HG03378 (cell line): ENCODE measurements at regions not wholly inside any gene's neighbourhood (a gene's known extent, or its start where the extent isn't known, plus 50 kb on each side); places are given as distances from the start of the nearest gene placed in this dataset.
"Not testable (repeated sequence)": the region's sequence is repeated elsewhere in the genome, so short reads cannot be mapped to it uniquely, and the experiment has no call there.

ENCODE experiments used
- ATAC-seq: cut with Tn5 transposase; IDR thresholded peaks from one replicate; pipeline ENCODE4 v1.9.1; 2021; ENCODE audit warnings: mild to moderate bottlenecking, moderate library complexity; ENCODE audit not compliant: unreplicated experiment

DNA sequence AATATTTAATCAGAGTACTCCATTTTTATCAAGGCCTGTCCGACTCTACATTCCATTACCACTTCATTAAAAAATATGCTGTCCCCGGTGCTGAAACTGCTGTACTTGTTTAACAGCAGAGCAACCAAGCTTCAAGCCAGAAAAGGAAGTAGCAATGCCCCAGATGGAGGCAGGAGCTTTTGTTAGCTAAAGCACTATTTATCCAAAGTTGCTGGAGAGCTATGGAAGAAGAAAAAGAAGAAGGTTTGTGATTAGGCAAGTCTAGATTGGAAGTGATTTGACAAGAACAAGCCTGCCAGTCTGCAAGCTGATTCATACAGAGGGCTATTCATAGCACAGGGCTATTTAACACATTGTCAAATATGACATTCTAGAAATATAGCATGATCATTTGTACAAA lies 160.9 kb upstream of the SPTLC3 start:
- ATAC-seq: no peak

DNA sequence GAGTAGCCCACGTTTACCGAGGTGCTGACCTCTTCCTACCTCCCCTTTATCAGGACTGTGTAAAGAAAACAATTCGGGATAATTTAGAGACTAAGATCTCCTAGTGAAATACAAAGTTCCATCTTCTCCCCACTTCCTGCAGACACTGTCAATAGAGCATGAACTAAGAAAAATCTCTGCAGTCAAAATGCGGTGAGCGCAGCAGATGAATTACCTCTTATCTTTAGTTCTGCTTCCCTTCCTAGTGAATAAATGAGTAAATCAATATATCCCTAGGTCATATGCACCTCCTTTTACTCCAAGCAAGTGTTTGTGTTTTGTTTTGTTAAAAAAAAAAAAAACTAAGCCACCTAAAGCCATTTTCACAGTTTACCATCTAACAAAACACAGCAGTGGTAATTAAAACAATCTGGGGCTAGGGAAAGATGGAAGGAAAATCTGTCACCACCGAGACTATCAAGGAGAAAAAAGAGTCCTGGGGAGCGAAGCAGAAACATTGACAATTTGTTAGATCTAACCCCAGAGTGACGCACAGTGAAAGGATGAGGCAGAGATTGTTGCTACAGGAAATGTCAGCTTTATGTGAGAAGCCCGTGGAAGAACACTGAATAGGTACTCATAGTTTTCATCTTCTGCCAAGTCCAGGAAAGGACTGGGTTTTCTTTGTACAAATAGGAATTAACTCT lies 159.4 kb upstream of the SPTLC3 start:
- ATAC-seq: no peak

DNA sequence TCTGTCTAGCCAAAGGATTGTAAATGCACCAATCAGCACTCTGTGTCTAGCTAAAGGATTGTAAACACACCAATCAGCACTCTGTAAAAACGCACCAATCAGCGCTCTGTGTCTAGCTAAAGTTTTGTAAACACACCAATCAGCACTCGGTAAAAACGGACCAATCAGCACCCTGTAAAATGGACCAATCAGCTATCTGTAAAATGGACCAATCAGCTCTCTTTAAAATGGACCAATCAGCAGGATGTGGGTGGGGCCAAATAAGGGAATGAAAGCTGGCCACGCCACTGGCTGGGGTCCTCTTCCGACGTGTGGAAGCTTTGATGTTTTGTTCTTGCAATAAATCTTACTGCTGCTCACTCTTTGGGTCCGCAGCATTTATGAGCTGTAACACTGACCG lies 151.1 kb upstream of the SPTLC3 start:
- ATAC-seq: not testable (repeated sequence)

DNA sequence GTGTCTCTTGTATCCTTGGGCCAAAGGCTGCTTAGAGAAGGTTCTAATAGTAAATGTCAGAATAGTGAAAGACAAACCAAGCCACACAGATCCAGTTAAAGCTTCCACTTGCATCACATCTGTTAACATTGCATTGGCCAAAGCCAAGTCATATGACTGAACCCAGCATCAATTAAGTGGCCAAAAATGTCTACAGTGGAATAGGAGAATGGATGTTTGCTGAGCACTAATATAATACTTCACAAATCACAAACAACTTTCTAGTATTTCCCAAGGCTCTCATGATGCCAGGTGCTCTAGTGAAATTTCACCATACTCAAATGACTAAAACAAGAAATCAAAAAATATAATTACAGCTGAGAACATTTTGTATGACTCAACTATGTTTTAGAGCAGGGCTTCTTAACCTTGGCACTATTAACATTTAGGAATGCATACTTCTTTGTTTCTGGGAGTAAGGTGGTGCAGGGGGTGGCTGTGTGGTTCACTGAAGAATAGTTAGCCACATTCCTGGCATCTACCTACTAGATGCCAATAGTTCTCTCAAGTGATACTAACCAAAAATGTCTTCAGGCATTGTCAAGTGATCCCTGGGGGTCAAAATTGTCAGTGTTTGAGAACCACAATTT lies 148.0 kb upstream of the SPTLC3 start:
- no peak for ATAC-seq

DNA sequence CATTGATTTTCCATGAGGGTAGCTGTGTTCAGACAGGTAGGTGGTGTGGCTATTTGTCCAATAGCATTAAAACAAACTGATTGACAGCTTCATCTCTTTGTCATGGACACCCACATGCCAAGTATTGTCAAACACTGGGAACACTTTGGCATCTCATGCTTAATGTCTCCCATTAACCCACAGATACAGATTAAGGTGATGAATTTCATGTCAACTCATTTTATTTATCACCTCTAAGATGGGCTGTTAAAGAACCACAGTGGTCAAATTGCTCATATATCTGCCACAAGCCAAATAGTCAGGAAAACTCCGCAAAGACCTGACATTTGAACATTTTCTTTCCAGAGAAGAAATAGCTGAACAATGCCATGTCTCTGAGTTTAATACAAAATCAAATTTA lies 139.1 kb upstream of the SPTLC3 start:
- no peak for ATAC-seq

DNA sequence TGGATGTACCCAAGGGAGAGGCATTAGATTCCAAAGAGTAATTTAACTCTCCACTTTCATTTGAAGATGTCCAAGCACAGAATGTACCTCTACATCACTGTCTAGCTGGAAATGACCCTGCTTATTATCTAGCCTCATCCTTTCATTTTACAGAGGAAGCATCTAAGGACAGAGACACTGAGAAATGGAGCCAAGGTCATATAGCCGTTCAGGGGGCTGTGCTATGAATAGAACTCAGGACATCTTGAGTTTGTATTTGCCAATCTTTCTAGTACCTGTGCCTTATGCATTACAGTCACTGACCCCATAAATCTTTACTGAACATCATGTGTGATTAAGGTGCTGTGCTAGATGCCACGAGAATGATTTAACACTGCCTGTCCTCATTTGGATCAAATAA lies 138.2 kb upstream of the SPTLC3 start:
- ATAC-seq: no peak

DNA sequence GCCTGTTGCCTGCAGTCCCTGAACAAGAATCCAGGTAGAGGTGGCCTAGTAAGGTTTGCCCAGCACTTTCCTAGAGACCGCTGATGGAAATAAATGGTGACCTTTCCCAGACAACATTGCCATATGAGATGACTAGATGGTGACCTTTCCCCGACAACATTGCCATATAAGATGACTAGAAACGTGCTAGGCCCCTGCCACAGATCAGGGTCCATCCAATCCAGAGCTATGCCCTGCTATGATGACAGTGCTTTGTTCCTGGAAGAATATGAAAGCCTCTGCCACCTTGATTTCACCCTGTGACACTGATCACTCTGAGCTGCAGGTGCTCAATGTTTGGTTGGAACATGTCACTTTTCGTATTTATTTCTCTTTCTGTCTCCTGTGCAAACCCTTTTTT lies 133.8 kb upstream of the SPTLC3 start:
- no peak for ATAC-seq

DNA sequence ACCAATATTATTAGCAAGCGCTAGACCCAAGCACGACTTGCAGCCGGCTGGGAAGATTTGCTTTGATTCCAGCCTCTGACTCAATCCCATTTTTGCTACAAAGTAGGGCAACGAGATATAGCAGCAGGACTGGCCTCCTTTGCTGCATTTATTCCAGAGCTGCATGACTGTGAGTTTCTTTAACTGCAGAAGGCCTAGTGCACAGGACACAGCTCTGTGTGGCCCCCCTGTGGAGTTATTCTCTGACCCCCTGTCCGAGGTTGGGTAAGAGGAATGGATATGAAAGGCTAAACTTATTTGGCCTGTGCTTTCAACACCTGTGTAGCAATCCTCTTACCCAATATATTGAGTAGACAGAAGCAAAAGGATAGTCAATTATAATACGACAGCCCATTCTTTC lies 133.3 kb upstream of the SPTLC3 start:
- no peak for ATAC-seq

DNA sequence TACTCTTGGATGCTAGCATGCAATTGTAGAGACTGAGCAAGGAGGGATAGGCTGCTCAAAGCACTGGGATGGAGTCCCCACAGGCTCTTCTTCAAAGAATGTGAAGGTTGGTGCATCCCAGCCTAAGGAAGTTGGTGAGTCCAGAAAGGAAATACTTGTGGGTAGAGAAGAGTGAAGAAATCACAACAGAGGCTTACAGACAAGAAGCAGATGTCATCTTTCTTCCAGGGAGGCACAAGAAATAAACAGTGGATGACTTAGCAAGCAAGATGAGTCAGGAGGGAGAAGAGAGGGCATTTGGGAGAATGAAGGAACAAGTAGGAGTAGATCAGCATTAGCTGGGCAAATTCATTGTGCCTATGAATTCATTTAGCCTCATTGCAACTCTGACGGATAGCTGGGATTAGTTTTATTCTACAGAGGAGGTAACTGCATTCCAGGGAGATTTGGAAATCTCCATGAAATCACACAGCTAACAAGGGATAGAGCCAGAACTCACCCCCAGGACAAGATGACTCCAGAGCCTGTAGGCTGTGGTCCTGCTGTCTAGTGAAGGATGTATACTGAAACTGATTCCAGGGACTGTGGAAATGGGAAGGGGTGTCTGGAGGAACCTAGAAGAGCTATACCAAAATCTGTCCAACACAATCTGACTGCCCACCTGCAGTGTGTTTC lies 125.8 kb upstream of the SPTLC3 start:
- no peak for ATAC-seq

DNA sequence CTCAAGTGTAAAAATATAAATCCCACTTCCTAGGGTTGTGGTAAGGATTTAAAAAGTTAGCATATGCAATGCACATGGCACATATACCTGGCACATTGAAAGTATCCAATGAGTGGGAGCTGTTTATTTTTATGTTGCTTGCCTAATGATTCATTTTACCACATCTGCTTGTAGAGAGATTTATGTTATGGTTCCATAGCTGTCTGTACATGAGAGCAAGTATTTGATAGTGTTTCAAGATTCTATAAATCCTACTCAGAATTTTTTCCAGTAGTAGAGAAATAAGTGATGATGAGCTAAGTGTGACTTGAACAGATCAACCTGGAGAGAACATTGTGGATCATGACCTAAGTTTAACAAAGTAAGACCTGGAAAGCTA lies 125.3 kb upstream of the SPTLC3 start:
- ATAC-seq: no peak

DNA sequence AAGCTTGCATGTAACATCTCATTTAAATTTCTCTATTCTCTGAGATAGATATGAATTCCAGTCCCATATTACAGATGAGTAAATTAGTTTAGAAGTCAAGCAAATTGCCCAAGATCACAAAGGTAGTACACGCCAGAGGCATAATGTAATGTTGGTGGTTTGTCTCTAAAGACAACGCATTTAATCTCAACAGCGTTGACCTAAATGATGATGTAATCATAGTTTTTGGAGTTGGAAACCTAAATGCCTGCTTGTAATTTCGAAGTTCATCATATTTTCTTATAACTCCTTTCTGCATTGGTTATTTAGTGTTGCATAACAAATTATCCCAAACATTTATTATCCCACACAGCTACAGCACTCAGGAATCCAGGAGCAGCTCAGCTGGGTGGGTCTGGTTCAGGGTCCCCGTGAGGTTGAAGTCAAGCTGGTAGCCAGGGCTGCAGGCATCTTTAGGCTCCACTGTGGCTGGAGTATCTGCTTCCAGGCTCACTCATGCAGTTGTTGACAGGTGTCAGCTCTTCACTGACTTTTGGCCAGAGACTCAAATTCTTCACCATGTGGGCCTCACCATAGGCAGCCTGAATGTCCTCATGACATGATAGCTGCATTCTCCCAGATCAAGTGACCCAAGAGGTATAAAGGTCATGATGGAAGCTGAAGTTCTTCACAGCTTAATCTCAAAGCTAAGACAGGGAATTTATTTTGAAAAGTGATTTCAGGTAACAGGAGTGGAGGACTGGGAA lies 122.0 kb upstream of the SPTLC3 start:
- no peak for ATAC-seq

DNA sequence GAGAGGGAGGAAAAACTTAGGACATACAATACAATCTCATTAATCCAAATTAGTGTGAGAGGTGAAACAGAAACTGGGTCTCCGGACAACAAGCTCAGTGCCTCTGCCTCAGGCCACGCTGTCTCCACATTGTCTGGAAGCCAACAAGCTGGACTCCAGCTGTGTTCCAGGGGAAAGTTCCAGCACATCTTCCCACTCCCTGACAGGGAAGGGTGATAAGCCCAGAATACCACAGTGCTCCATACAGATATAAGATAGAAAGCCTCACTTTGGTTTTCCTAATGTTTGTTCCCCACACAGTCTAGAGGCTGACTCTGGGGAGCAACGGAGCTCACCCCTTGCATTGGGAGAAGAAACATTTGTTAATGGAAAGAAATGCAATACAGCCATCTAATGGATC lies 117.1 kb upstream of the SPTLC3 start:
- no peak for ATAC-seq

DNA sequence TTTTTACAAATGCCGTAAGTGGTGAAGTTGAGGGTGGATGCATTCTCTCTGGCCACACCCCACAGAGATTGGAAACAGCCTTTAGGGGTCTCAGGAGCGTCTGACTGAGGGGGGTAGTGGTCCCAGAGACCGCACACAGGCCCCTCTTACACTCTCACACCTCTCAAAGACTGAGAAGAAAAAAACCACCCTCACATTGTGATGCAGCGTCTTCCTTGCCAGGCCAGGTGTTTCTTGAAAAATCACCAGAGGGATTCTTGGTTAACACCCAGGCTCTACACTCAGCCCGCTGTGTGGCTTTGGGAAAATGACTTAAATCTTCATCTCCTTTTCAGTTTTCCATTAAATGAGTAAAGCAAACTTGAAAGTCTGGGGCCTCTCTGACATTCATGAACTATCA lies 115.8 kb upstream of the SPTLC3 start:
- ATAC-seq: no peak

DNA sequence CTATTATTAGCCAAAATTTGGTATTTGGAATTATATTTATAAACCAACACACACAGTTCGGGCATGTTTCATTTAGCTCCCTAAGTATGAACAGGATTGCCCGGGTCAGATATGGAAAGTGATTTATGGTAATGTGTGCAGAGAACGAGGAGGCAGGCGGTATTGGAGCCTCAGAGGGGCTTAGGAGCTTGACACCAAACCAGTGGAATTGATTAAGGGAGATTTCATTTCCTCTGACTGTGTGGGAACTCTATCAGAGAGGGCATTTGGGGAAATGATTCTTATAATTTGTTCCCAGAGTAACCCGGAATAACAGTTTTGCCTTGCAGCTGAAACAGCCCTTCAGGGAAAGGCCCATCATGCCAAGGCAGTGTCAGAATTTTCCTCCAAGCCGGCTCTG lies 115.1 kb upstream of the SPTLC3 start:
- ATAC-seq: no peak

DNA sequence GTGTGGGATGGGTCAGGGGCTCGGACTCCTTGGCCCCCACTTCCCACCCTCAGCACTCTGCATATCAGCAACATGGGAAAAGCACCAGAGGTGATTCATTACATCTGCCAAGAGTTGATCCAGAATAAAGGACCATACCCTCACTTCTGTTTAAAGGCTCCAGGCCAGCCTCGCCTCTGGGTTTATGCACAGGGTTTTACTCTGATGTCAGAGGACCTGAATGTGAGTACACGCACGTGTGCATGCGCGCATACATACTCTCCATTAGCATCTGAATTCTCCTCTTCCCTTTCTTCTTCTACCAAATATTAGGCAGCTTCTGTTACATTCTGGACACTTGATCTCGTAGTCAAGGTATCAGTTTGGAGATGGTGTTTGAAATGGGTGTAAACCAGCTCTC lies 114.7 kb upstream of the SPTLC3 start:
- ATAC-seq: no peak

DNA sequence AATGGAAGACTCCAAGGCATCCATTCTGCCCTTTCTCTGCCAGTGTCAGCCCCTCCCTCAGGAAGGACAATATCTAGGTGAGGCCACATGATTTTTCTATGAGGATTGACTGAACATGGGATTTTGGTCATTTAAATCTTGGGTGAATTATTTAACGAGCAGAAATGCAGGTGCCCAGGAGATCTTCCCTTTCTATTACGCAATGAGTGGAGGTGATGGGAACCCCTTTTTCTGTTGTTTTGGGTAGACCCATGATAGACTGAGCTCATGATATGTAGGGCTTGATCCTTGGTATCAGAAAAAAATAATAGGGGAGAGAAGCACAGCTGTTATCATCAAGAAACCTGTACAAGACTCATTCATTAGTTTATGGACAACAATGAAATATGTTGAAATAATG lies 112.6 kb upstream of the SPTLC3 start:
- ATAC-seq: no peak

DNA sequence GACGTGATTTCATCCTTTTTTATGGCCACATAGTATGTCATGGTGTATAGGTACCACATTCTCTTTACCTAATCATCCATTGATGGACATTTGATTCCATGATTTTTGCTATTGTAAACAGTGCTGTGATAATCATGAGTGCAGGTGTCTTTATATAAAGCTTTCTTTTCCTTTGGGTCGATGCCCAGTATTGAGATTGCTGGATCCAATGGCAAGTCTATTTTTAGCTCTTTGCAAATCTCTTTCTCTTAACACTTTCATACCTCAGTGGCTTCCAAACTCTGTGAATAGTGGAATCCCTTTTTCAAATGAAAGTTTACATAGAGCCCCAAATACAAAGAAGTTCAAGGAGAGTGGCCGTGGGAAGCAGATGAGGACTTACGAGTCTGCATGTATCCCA lies 105.8 kb upstream of the SPTLC3 start:
- no peak for ATAC-seq

DNA sequence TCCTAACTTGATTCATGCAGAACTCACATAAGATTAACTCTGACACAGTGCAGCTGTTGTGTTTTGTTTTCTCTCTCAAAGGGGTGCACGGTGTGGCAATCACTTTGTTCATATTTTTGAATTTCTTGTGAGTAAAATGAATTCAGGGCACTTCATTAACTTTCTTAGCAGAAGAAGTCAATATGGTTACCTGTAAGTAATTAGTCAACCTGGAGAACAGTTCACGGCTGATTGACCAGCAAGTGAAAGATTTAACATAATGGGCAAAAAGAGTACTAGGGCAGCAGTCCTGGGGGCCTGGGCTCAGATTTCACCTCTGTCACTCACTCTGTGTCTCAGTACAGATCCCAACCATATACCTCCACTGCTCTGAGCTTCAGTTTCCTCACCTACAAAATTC lies 102.4 kb upstream of the SPTLC3 start:
- ATAC-seq: no peak

DNA sequence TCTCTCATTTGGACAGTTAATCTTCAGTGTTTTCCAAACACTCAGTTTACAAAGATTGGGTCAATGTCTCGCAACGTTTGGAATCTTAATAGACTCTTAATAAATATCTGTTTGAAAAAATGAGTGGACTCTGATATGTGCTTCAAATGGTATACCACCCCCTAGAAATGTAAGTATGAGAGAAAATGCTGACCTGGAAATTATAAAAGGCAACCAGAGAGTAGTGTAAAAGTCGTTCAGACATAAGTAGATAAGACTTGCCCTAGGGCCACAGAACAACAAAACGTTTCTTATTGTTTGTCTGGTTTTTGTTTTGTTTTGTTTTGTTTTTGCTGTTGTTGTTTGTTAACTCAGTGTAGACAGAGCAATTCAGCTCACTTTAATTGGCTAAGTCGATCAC lies 97.4 kb upstream of the SPTLC3 start:
- ATAC-seq: no peak

DNA sequence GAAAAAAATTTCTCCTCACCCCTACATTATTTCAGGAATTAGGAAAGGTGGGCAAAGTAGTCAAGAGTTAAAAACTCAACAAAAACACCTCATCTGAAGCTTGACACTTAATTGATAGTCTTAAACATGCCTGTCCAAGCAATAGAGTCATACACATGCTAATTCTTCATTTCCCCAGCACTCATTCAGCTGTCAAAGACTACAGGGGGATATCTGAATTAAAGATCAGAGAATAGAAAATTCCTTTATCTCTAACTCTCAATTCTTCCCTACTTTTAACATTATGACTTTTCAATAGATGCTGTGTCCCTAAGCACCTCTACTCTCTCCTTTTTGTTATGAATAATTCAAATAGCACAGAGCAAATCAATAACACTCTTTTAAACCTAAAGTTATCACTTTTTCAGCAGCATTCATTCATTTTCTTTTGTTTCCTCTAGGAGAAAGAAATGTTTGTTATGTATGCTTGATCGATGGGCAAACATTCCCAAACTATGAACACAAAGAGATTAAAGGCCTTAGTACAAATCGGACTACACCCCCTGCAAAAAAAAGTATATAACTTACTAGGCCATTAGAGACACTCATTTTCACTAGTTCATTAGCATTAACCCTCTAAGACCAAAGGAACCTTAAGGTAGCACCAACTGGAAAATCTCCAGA lies 94.9 kb upstream of the SPTLC3 start:
- no peak for ATAC-seq

DNA sequence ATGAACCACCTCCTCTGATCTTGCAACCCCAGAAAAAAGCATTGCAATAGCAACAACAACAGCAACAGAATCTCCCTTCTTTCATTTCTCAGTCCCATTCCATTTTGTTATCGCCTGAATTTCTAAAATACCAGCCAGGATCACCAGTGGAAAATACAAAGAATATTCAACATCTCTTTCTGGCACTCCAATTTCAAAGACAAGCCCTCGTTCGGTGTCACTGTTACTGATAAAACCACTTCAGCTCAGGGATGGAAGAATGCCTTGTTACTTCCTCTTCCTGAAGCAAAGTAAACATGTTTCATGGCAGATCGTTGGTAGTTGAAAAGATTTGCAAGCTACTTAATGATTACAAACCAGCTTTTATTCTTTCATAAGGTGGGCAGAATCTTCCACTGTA lies 94.0 kb upstream of the SPTLC3 start:
- no peak for ATAC-seq
